Endodermal cell (in vitro differentiated cells): ENCODE measurements at regions not wholly inside any gene's neighbourhood (a gene's known extent, or its start where the extent isn't known, plus 50 kb on each side); places are given as distances from the start of the nearest gene placed in this dataset.

ENCODE experiments used
- DNase-seq: peaks from one replicate; pipeline ENCODE4 v3.0.0-alpha.2; 2017
- H3K27ac ChIP-seq: 2 replicates; pipeline ENCODE4 v1.5.1; 2013; ENCODE audit warnings: mild to moderate bottlenecking, low read depth, low read length, moderate library complexity
- H3K27me3 ChIP-seq: 2 replicates; pipeline ENCODE4 v1.6.1; 2013; ENCODE audit warnings: mild to moderate bottlenecking, low read length, moderate library complexity; ENCODE audit not compliant: insufficient read depth, control insufficient read depth, poor library complexity, severe bottlenecking
- H3K36me3 ChIP-seq: 2 replicates; pipeline ENCODE4 v1.7.0; 2013; ENCODE audit warnings: mild to moderate bottlenecking, low read length, moderate library complexity; ENCODE audit not compliant: control insufficient read depth, insufficient read depth
- H3K4me1 ChIP-seq: one replicate; pipeline ENCODE4 v1.7.0; 2013; ENCODE audit warnings: low read length; ENCODE audit not compliant: control insufficient read depth, insufficient read depth
- H3K4me3 ChIP-seq: 2 replicates; pipeline ENCODE4 v1.5.1; 2013; ENCODE audit warnings: mild to moderate bottlenecking, low read length, moderate library complexity
- H3K9ac ChIP-seq: 2 replicates; pipeline ENCODE4 v1.6.1; 2013; ENCODE audit warnings: mild to moderate bottlenecking, low read length, moderate library complexity; ENCODE audit not compliant: poor library complexity, severe bottlenecking; ENCODE audit errors: extremely low read depth
- H3K9me3 ChIP-seq: 2 replicates; pipeline ENCODE4 v1.6.1; 2013; ENCODE audit warnings: mild to moderate bottlenecking, low read length, moderate library complexity; ENCODE audit not compliant: control insufficient read depth
- H3K27ac Mint-ChIP-seq: 2 replicates; pipeline ENCODE4 v1.8.0; 2020; ENCODE audit warnings: mixed read lengths
- H3K27me3 Mint-ChIP-seq: 2 replicates; pipeline ENCODE4 v1.8.0; 2021; ENCODE audit warnings: mild to moderate bottlenecking, mixed read lengths; ENCODE audit not compliant: insufficient read depth
- H3K36me3 Mint-ChIP-seq: 2 replicates; pipeline ENCODE4 v1.8.0; 2020; ENCODE audit warnings: low read depth, mixed read lengths
- H3K4me1 Mint-ChIP-seq: 2 replicates; pipeline ENCODE4 v1.8.0; 2020; ENCODE audit warnings: mixed read lengths
- H3K4me3 Mint-ChIP-seq: 2 replicates; pipeline ENCODE4 v1.8.0; 2020; ENCODE audit warnings: mild to moderate bottlenecking, moderate library complexity, mixed read lengths
- H3K9me3 Mint-ChIP-seq: 2 replicates; pipeline ENCODE4 v1.8.0; 2020; ENCODE audit warnings: mild to moderate bottlenecking, mixed read lengths
- CTCF ChIP-seq: fragments of 200-600 bp; sonication (generic); conservative IDR thresholded peaks from 2 replicates; pipeline ENCODE4 v1.5.0; 2021; ENCODE audit warnings: antibody characterized with exemption, mild to moderate bottlenecking
- WGBS, 2 experiments: methylation state at CpG; one replicate each; pipeline versions ENCODE4 v1.1.5 to v1.1.7; 2013; ENCODE audit warnings: missing lambda C conversion rate in 2 of 2, mixed read lengths in 1 of 2; ENCODE audit not compliant: insufficient coverage in 1 of 2, insufficient read length in 1 of 2; 5-methylcytosine and 5-hydroxymethylcytosine counted together

DNA sequence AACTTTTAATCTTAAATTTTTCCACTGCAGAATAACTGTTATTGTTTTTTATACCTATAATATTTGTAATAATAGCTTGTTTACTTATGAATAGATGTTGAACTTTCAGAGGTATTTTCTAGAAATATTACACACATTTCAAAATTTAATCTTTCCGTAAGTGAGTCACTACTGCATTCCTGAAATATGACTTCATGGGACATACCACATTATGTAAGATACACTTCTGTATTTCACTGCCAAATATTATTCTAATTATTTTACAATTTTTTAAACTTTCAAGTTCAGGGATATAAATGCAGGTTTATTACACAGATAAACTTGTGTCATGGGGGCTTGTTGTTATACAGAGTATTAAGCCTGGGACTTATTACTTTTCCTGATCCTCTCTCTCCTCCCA is 2220.5 kb downstream of the NCAM2 start:
- TF ChIP-seq CTCF, result no peak
- no peak overlapping the region for H3K27ac ChIP-seq
- H3K4me3 Mint-ChIP-seq, result no peak overlapping the region
- H3K9ac ChIP-seq, result no peak overlapping the region
- peaks cover 2% of the 10 kb centered on the region for H3K4me1 Mint-ChIP-seq
- H3K4me1 ChIP-seq, result no peaks in the 10 kb centered on the region
- H3K4me3 ChIP-seq, result no peak overlapping the region
- peaks cover 6% of the 10 kb centered on the region for H3K9me3 Mint-ChIP-seq
- peaks cover 15% of the 10 kb centered on the region for H3K9me3 ChIP-seq
- H3K36me3 Mint-ChIP-seq, result no peaks in the 10 kb centered on the region
- H3K27me3 Mint-ChIP-seq, result no peaks in the 10 kb centered on the region
- no peaks in the 10 kb centered on the region for H3K36me3 ChIP-seq
- no peak overlapping the region for H3K27ac Mint-ChIP-seq
- 92 to 100% methylated on average over 1 of the region's 1 CpG for WGBS, 2 experiments
- no peak for DNase-seq
- H3K27me3 ChIP-seq, result no peaks in the 10 kb centered on the region

GRCh38 chr21:23217597-23217996 is 2219.4 kb downstream of the NCAM2 start:
- WGBS, 2 experiments, result no CpG with 5 or more reads among the region's 1 CpG
- Mint-ChIP-seq H3K4me3 (no peak overlapping the region), H3K27me3 (no peaks in the 10 kb centered on the region), H3K4me1 (no peaks in the 10 kb centered on the region), H3K9me3 (peaks cover 17% of the 10 kb centered on the region), H3K36me3 (no peaks in the 10 kb centered on the region), H3K27ac (no peak overlapping the region)
- DNase-seq, result no peak
- H3K27ac ChIP-seq, result no peak overlapping the region
- H3K4me1 ChIP-seq, result no peaks in the 10 kb centered on the region
- peaks cover 25% of the 10 kb centered on the region for H3K9me3 ChIP-seq
- no peaks in the 10 kb centered on the region for H3K36me3 ChIP-seq
- no peak overlapping the region for H3K4me3 ChIP-seq
- no peak overlapping the region for H3K9ac ChIP-seq
- TF ChIP-seq CTCF, result no peak
- no peaks in the 10 kb centered on the region for H3K27me3 ChIP-seq

DNA sequence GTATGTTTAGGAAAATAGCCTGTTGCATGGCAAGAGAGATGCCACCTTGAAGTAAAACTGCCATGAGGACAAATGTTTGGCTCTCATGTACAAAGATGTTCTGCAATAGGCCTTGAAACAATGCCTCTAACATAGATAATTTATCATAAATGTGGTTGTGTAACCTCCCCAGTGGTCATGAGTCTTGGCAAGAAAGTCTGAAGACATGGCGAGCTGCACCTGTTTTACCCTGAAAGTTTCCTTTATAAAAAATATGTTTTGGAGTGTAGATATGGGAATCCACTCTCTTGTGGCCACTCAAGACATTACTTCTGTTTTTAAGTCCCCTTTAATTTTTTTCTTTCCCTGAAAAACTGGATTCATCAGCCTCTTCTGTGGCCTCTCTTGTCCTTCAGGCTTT is 2217.1 kb downstream of the NCAM2 start:
- no peak for DNase-seq
- Mint-ChIP-seq H3K36me3 (no peaks in the 10 kb centered on the region), H3K9me3 (peaks cover 26% of the 10 kb centered on the region), H3K27me3 (no peaks in the 10 kb centered on the region), H3K4me1 (no peaks in the 10 kb centered on the region), H3K27ac (no peak overlapping the region), H3K4me3 (no peak overlapping the region)
- peaks cover 31% of the 10 kb centered on the region for H3K9me3 ChIP-seq
- 100% methylated on average over 1 of the region's 1 CpG; no CpG with 5 or more reads in 1 of the 2 experiments for WGBS, 2 experiments
- H3K27ac ChIP-seq, result no peak overlapping the region
- no peaks in the 10 kb centered on the region for H3K4me1 ChIP-seq
- H3K9ac ChIP-seq, result no peak overlapping the region
- no peaks in the 10 kb centered on the region for H3K27me3 ChIP-seq
- no peak overlapping the region for H3K4me3 ChIP-seq
- H3K36me3 ChIP-seq, result no peaks in the 10 kb centered on the region
- TF ChIP-seq CTCF, result no peak
